IPS-18c (cell line): ENCODE measurements at regions not wholly inside any gene's neighbourhood (a gene's known extent, or its start where the extent isn't known, plus 50 kb on each side); places are given as distances from the start of the nearest gene placed in this dataset.
"Not testable (repeated sequence)": the region's sequence is repeated elsewhere in the genome, so short reads cannot be mapped to it uniquely, and the experiment has no call there.

Source experiments
- H3K4me3 ChIP-seq: 2 replicates; pipeline ENCODE4 v1.7.0; 2013; ENCODE audit warnings: low read depth, mild to moderate bottlenecking, low read length, moderate library complexity; ENCODE audit not compliant: insufficient read depth
- H3K9me3 ChIP-seq: one replicate; pipeline ENCODE4 v1.6.1; 2013; ENCODE audit warnings: mild to moderate bottlenecking, low read length, moderate library complexity; ENCODE audit not compliant: control insufficient read depth, insufficient read depth

- no peaks in the 10 kb centered on the region for H3K9me3 ChIP-seq
- no peak overlapping the region for H3K4me3 ChIP-seq
These were observed 141.5 kb upstream of the ERG start for GRCh38 chr21:38639571-38640354.

- not testable (repeated sequence) for H3K9me3 ChIP-seq, H3K4me3 ChIP-seq
These were observed 142.1 kb upstream of the ERG start for GRCh38 chr21:38640355-38640742.

GRCh38 chr21:38643404-38644023 is 145.2 kb upstream of the ERG start:
- H3K9me3 ChIP-seq, result no peaks in the 10 kb centered on the region
- no peak overlapping the region for H3K4me3 ChIP-seq

GRCh38 chr21:38645282-38645681 is 147.0 kb upstream of the ERG start:
- no peaks in the 10 kb centered on the region for H3K9me3 ChIP-seq
- no peak overlapping the region for H3K4me3 ChIP-seq

- no peak overlapping the region for H3K4me3 ChIP-seq
- H3K9me3 ChIP-seq, result no peaks in the 10 kb centered on the region
These were observed 148.0 kb upstream of the ERG start for GRCh38 chr21:38646213-38646837.

GRCh38 chr21:38649120-38649519 is 150.8 kb upstream of the ERG start:
- Histone ChIP-seq H3K9me3 (no peaks in the 10 kb centered on the region), H3K4me3 (no peak overlapping the region)

GRCh38 chr21:38651570-38651969 is 153.3 kb upstream of the ERG start:
- H3K9me3 ChIP-seq, result no peaks in the 10 kb centered on the region
- H3K4me3 ChIP-seq, result no peak overlapping the region

- H3K9me3 ChIP-seq, result no peaks in the 10 kb centered on the region
- H3K4me3 ChIP-seq, result no peak overlapping the region
These were observed 153.3 kb upstream of the ETS2 start for GRCh38 chr21:38652396-38652795.

GRCh38 chr21:38654580-38654979 is 151.1 kb upstream of the ETS2 start:
- no peaks in the 10 kb centered on the region for H3K9me3 ChIP-seq
- H3K4me3 ChIP-seq, result no peak overlapping the region

- Histone ChIP-seq H3K9me3 (no peaks in the 10 kb centered on the region), H3K4me3 (no peak overlapping the region)
These were observed 147.2 kb upstream of the ETS2 start for GRCh38 chr21:38658511-38658910.

- H3K4me3 ChIP-seq, result peak overlapping the region; percentile 66
- H3K9me3 ChIP-seq, result no peaks in the 10 kb centered on the region
These were observed 145.8 kb upstream of the ETS2 start for GRCh38 chr21:38659936-38660332.

GRCh38 chr21:38660333-38661196 is 145.2 kb upstream of the ETS2 start:
- H3K9me3 ChIP-seq, result no peaks in the 10 kb centered on the region
- peak overlapping the region; percentile 66 for H3K4me3 ChIP-seq

- Histone ChIP-seq H3K9me3 (no peaks in the 10 kb centered on the region), H3K4me3 (peak overlapping the region; percentile 66)
These were observed 144.4 kb upstream of the ETS2 start for GRCh38 chr21:38661197-38661871.

GRCh38 chr21:38661889-38662568 is 143.7 kb upstream of the ETS2 start:
- no peaks in the 10 kb centered on the region for H3K9me3 ChIP-seq
- no peak overlapping the region; the same call in 1 of the 2 replicates for H3K4me3 ChIP-seq

- H3K4me3 ChIP-seq, result no peak overlapping the region
- H3K9me3 ChIP-seq, result no peaks in the 10 kb centered on the region
These were observed 142.4 kb upstream of the ETS2 start for GRCh38 chr21:38663282-38663681.

GRCh38 chr21:38664315-38664714 is 141.4 kb upstream of the ETS2 start:
- no peaks in the 10 kb centered on the region for H3K9me3 ChIP-seq
- H3K4me3 ChIP-seq, result no peak overlapping the region
